NOMO-1 treated with dmso at 0.1 percent for 144 hours (cell line): ENCODE measurements at regions not wholly inside any gene's neighbourhood (a gene's known extent, or its start where the extent isn't known, plus 50 kb on each side); places are given as distances from the start of the nearest gene placed in this dataset.
"Not testable (repeated sequence)": the region's sequence is repeated elsewhere in the genome, so short reads cannot be mapped to it uniquely, and the experiment has no call there.

Experiments used
- DNase-seq: peaks from one replicate; lab custom pipeline; 2025; ENCODE audit not compliant: unreplicated experiment; lab: John Stamatoyannopoulos, UW

- DNase-seq = no peak
These were observed 377.1 kb upstream of the SFSWAP start for GRCh38 chr12:131333621-131334440.

DNA sequence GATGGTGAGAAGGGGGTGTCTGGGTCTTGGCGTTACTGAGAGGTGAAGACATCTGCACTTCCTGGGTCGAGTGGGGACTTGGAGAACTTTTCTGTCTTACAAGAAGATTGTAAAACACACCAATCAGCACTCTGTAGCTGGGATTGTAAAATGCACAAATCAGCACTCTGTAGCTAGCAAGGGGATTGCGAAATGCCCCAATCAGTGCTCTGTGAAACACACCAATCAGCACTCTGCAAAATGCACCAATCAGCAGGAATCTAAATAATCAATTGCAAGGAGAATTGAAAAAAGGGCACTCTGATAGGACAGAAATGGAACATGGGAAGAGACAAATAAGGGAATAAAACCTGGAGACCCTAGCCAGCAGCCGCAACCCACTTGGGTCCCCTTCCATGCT lies 376.1 kb upstream of the SFSWAP start:
- DNase-seq = no peak

DNA sequence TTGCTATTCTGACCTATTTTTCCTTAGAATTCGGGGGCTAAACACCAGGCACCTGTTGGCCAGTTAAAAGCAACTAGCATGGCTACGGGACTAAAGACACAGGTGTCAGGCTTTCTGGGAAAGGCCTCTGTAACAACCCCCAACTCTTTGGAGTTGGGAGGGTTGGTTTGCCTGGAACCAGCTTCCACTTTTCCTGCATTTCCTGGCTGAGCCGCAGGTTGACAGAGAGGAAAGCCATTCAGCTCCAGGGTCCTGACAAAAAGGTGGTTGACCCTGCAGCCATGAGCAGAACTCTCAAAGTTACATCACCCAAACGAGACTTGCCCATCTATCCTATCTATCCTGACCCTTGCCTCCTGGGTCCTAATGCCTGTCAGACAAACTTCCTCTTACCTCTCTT lies 375.4 kb upstream of the SFSWAP start:
- DNase-seq = no peak

DNA sequence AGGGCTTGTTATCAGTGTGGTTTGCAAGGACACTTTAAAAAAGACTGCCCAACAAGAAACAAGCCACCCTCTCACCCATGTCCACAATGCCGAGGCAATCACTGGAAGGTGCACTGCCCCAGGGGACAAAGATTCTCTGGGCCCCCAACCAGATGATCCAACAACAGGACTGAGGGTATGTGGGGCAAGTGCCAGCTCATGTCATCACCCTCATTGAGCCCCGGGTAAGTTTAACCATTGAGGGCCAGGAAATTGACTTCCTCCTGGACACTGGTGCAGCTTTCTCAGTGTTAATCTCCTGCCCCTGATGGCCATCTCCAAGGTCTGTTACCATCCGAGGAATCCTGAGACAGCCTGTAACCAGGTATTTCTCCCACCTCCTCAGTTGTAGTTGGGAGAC lies 373.0 kb upstream of the SFSWAP start:
- not testable (repeated sequence) for DNase-seq

DNA sequence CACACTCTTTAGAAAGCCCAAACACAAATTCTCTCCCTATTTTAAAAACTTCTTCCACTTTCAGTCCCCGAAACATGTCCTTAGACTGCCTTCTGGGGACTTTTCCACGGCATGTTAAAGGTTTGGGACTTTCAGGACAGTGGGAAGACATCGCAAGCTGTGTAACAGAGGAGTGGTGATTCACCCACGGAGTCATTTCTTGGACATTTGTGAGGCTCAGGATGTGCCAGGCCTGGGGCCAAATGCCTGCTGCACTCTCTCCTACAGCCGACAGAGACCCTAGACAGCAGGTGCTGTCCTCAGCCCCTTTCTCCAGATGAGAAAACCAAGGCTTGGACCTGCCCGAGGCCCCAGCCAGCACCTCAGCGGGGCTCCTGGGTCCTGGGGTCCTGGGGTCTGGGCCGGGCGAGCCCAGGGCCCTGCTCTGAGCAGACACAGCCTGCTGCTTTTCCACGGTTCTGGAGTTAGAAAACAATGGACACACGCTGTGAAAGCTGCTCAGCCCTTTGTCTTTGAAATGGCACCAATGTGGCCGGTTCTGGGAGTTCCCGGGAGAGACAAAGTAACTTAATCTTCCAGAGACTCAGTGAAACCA lies 370.2 kb upstream of the SFSWAP start:
- no peak for DNase-seq

DNA sequence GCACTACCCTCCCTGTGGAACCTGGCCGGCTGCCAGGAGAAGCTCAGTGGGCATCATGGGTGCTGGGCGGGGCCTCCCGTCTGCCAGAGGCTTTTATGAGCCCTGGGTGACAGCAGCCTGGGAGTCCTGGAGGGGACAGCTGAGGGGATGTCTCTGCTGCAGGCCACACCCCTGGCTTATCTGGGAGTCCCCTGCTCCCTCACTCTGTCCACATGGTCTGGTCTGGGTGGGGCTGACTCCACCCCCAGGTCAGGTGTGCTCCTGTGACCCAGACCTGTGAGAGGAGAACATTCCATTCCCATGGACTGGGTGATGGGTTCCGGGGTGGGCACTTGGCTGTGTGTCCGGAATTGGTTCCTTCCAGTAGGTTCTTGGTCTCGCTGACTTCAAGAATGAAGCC lies 369.3 kb upstream of the SFSWAP start:
- DNase-seq = not testable (repeated sequence)

- DNase-seq = not testable (repeated sequence)
These were observed 367.5 kb upstream of the SFSWAP start for GRCh38 chr12:131343436-131343835.

DNA sequence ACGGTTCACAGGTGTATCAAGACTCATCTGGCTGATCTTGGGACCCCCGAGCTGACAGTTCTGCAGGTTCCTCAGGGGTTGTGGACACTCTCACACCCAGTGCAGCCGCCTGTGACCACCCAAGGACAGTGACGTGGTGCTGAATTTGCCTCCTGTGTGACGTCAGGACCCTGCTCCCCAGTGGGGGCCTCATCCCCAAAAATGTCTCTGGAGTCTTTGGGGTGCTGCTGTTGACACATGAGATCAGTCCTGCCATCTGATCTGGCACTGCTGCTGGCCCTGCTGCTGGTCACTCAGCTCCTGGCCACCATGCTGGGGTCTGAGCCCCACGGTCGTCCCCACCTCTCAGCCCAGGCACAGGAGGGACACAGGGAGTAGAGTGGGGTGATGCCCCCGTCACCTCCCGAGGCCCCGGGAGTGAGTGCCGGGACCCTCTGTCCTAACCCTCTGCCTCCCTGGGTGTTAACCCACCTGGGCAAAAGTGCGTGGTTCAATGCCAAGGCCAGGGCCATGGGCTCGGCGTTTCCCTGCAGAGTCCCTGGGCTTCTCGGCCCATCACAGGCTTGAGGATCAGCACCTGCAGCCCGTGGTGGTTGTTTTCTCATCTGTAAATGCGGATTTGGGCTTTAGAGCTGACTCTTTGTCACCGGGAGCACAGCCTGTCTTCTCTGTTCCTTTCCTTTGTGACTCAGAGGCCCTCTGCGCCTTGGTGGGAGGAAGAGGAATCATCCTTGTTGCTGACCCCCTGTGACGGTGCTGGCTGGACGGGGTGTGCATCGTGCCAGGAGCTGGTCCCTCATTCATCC lies 366.0 kb upstream of the SFSWAP start:
- DNase-seq = not testable (repeated sequence)

GRCh38 chr12:131345521-131346436 lies 365.1 kb upstream of the SFSWAP start:
- no peak for DNase-seq

DNA sequence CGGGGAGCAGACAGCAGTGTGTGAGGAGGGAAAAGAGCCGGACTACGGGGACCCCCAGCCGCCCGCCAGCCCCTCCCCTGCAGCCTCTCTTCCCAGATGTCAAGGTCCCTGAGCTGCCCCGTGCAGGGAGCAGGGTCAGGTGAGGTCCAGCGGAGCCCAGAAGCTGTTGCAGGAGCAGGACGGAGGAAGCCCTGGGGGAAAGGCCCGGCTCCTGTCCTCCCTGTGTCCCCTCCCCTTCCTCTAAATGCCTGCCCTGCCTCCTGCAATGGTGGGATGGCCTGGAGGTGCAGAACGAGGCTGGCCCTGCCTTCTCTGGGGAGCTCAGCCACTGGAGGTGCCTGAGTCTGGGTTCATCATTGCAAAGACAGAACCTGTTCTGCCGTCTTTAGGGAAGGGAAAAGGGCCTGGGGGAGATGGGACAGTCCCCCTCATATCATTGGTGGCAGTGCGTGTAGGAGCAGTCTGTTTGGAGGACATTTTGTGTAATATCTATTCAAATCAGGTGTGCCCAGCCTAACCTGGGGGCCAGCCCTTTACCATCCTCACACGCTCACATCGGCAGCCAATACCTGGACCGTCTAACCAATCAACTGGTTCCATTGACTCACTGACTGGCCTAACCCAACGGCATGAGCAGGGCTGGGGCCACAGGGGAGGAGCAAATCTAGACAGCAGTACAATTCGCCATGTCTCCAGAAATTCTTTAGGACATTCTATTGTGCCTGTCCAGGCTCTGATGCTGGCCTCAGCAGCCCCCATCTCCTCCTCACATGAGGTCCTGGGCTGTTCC lies 364.1 kb upstream of the SFSWAP start:
- DNase-seq = no peak

- no peak for DNase-seq
These were observed 363.6 kb upstream of the SFSWAP start for GRCh38 chr12:131347345-131347714.

DNA sequence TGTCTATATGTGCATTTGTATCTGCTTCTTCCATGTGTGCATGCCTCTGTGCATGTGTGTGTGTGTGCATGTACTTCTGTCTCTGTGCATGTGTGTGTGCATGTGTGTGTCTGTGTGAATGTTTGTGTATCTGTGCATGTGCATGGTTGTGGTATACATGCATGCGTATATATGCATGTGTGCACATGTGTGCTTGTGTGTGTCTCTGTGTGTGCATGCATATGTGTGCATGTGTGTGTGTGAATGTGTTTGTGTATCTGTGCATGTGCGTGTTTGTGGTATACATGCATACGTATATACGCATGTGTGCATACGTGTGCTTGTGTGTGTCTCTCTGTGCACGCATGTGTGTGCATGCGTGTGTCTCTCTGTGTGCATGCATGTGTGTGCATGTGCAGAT lies 363.2 kb upstream of the SFSWAP start:
- no peak for DNase-seq

GRCh38 chr12:131348231-131348630 lies 362.7 kb upstream of the SFSWAP start:
- no peak for DNase-seq

- DNase-seq = no peak
These were observed 362.2 kb upstream of the SFSWAP start for GRCh38 chr12:131348646-131349045.

DNA sequence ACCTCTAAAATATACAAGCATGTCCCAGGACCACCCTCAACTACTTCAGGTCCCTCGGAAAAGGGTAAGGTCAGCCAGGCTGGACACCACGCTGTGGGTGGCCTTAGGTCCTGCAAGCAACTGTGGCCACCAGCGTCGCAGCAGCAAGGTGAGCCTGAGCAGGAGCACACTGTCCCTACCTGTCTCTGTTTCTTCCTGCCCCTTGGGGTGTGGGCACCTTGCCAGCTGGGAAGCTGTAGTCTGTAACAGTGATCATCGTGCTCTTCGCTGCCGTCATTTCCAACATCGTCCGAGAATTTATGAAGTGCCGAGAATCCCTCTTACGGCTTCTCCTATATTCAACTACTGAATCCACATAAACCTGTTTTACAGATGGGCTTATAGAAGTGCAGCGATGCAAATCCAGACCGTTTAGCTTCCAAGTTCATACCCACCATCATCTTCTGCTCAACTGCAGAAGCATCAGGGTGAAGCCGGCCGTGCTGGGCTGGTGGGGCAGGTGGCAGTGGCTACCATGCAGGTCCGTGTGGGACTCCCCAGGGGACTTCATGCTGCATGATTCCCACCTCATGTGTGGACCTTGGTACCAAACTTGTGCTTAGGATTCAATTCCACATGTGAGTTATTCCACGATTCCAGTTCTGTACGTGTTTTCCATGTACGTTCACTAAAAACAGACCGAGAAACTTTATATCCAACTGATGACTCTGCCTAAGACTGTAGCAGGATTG lies 361.3 kb upstream of the SFSWAP start:
- no peak for DNase-seq

GRCh38 chr12:131350943-131351318 lies 360.0 kb upstream of the SFSWAP start:
- DNase-seq = no peak

DNA sequence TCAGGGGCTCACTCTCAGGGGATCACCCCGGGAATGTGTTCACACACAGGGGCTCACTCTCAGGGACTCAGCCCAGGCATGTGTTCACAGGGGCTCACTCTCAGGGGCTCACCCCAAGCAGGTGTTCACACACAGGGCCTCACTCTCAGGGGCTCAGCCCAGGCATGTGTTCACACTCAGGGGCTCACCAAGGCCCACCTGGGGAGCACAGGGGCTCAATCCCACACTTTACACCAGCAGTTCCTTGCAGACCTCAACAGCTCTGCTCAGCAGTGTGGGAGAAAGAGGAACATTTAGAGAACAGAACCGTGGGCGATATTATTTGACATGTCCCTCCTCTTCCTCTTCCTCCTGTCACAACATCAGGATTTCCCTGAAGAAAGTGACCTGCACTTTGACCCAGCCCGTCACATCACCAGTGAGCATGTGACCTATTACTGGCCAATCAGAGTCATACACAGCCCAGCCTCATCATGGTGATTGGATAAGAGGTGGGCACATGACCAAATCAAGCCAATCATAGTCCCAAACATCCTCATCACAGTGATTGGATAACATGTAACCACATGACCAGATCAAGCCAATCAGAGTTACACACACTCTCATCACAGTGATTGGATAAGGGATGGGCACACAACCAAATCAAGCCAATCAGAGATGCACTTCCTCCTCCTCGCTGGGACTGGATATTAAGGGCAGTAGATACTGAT lies 359.4 kb upstream of the SFSWAP start:
- DNase-seq = no peak

DNA sequence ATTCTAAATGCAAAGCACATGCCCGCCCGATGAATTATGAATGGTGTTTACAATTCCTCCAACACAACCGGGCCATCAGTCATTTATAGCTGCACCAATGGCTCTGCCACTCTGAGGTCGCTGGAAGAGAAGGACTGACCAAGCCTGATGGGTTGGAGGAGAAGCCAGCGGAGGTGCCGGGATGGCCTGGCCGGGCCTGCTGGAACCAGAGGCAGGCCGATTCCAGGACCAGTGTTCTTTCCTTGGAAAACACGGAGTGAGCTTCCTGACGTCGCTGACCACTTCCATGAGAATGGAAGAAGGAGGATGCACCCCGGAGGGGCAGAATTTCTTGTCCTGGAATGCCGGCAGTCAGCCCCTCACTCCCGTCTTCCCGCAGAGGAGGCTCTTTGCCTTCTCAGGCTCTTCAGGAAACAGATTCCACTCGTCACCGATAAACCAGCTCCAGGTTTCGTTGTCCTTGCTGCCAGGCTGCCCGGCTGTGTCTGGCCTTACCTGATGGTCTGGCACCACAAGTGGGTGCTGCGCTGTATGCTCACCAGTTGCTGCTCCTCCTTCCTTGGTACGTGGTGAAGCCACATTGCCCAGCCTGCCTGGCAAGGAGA lies 358.5 kb upstream of the SFSWAP start:
- no peak for DNase-seq
